GM12878 (cell line): ENCODE measurements at regions not wholly inside any gene's neighbourhood (a gene's known extent, or its start where the extent isn't known, plus 50 kb on each side); places are given as distances from the start of the nearest gene placed in this dataset.

Experiments
- ATAC-seq: fragments of 200-7000 bp; cut with Tn5 transposase; 3 replicates; pipeline ENCODE4 v1.9.1; 2020; ENCODE audit warnings: mild to moderate bottlenecking, moderate library complexity
- BruUV-seq: library from RNA; stranded (reverse); fragments of 400-500 nt; replicated peaks from 2 replicates; lab custom pipeline; 2021; lab: Mats Ljungman, UMichigan
- CTCF ChIA-PET: fragments of 300-600 bp; sonication (Branson Sonifier 250); formaldehyde crosslinking; extraction: SDS; loops from one replicate; lab custom pipeline; 2021; ENCODE audit warnings: inconsistent platforms; lab: Yijun Ruan, JAX
- POLR2A ChIA-PET: fragments of 350-600 bp; formaldehyde crosslinking; extraction: SDS; loops from one replicate; lab custom pipeline; 2021; ENCODE audit warnings: inconsistent platforms; lab: Charles Lee
- RAD21 ChIA-PET: fragments of 300-600 bp; sonication (Branson Sonifier 250); formaldehyde crosslinking; loops from one replicate; lab custom pipeline; 2023; ENCODE audit warnings: antibody characterized with exemption; ENCODE audit not compliant: unreplicated experiment; lab: Charles Lee
- SMC1A ChIA-PET: fragments of 300-600 bp; sonication (Branson Sonifier 250); formaldehyde crosslinking; loops from one replicate; lab custom pipeline; 2023; ENCODE audit not compliant: unreplicated experiment, uncharacterized antibody; lab: Charles Lee
- DNase-seq: peaks from one replicate; pipeline ENCODE4 v3.0.0-alpha.2; 2011; ENCODE audit warnings: low read depth, low spot score
- FAIRE-seq: peaks from 3 replicates; lab custom pipeline; 2011; peaks lifted over from hg19 to GRCh38; lab: Jason Lieb, UNC
- H2AFZ ChIP-seq: 2 replicates; pipeline ENCODE4 v1.6.0; 2011; ENCODE audit warnings: low read depth, low read length, control low read depth; ENCODE audit not compliant: control insufficient read depth
- H3K27ac ChIP-seq: 2 replicates; pipeline ENCODE4 v1.5.1; 2011; ENCODE audit warnings: control low read depth; ENCODE audit not compliant: control insufficient read depth, insufficient read depth
- H3K27me3 ChIP-seq, 2 experiments: replicated peaks in 1 of 2; 2 replicates each; pipeline versions ENCODE4 v1.6.0 to v1.6.1; 2011; ENCODE audit warnings: low read length in 1 of 2; ENCODE audit not compliant: control insufficient read depth in 2 of 2, insufficient read depth in 2 of 2
- H3K36me3 ChIP-seq, 2 experiments: 2 replicates each; pipeline ENCODE4 v1.5.1; 2011; ENCODE audit warnings: low read length in 1 of 2; ENCODE audit not compliant: control insufficient read depth in 2 of 2, insufficient read depth in 2 of 2
- H3K4me1 ChIP-seq: 2 replicates; pipeline ENCODE4 v1.6.1; 2011; ENCODE audit warnings: mild to moderate bottlenecking, low read length, moderate library complexity, mixed read lengths; ENCODE audit not compliant: control insufficient read depth, insufficient read depth
- H3K4me2 ChIP-seq: 2 replicates; pipeline ENCODE4 v1.6.0; 2011; ENCODE audit warnings: control low read depth; ENCODE audit not compliant: control insufficient read depth, insufficient read depth
- H3K4me3 ChIP-seq: fragments of 200-600 bp; sonication (generic); 2 replicates; pipeline ENCODE4 v1.5.1; 2016
- H3K79me2 ChIP-seq: 2 replicates; pipeline ENCODE4 v1.6.0; 2011; ENCODE audit warnings: low read length; ENCODE audit not compliant: control insufficient read depth, insufficient read depth
- H3K9ac ChIP-seq: 2 replicates; pipeline ENCODE4 v1.8.0; 2011; ENCODE audit warnings: low read length, control low read depth, mixed read lengths; ENCODE audit not compliant: control insufficient read depth, insufficient read depth
- H3K9me3 ChIP-seq: replicated peaks from 3 replicates; pipeline ENCODE4 v1.5.1; 2011; ENCODE audit warnings: mild to moderate bottlenecking, low read length; ENCODE audit not compliant: control insufficient read depth, insufficient read depth
- H4K20me1 ChIP-seq: 2 replicates; pipeline ENCODE4 v1.6.0; 2011; ENCODE audit not compliant: control insufficient read depth, insufficient read depth
- ATF2 ChIP-seq: IDR thresholded peaks from 2 replicates; pipeline ENCODE4 v1.6.1; 2012; ENCODE audit warnings: low read length, inconsistent platforms
- CHD2 ChIP-seq: IDR thresholded peaks from 2 replicates; pipeline ENCODE4 v1.6.1; 2011; ENCODE audit warnings: low read depth, low read length, improper control_type of control experiment, borderline replicate concordance
- MYB ChIP-seq: fragments of 150-350 bp; IDR thresholded peaks from 2 replicates; pipeline ENCODE4 v1.6.1; 2014; ENCODE audit warnings: mild to moderate bottlenecking, low read depth, low read length, borderline replicate concordance
- SMAD1 ChIP-seq: fragments of 450-650 bp; IDR thresholded peaks from 2 replicates; pipeline ENCODE4 v1.6.1; 2018; ENCODE audit warnings: mild to moderate bottlenecking, low read depth; ENCODE audit not compliant: partially characterized antibody
- WGBS: methylation state at CpG from one replicate; pipeline ENCODE4 v1.1.6; 2016; ENCODE audit warnings: low lambda C conversion rate; ENCODE audit not compliant: insufficient replicate concordance, insufficient coverage; ENCODE audit errors: missing lambda C conversion rate; 5-methylcytosine and 5-hydroxymethylcytosine counted together
- in situ Hi-C: fragments of 300-500 bp; cut with MboI; formaldehyde crosslinking; loops from 9 replicates; pipeline ENCODE4 v1.14.3; 2018; ENCODE audit warnings: mixed read lengths
- intact Hi-C: fragments of 100-400 bp; cut with micrococcal nuclease; formaldehyde crosslinking; loops from one replicate; pipeline ENCODE4 v1.14.2; 2022; ENCODE audit not compliant: unreplicated experiment
- TF ChIP-seq, protein P1 (sequence below): fragments of 150-350 bp; IDR thresholded peaks from 2 replicates; pipeline ENCODE4 v1.6.1; 2014; ENCODE audit warnings: mild to moderate bottlenecking, low read depth, low read length

GRCh38 chr2:119066272-119066804 is 92.2 kb downstream of the C1QL2 start:
- no peak for FAIRE-seq
- TF ChIP-seq MYB, result no peak
- TF ChIP-seq ATF2, result no peak
- no peak for TF ChIP-seq SMAD1
- no peak for TF ChIP-seq CHD2
- TF ChIP-seq, protein P1, sequence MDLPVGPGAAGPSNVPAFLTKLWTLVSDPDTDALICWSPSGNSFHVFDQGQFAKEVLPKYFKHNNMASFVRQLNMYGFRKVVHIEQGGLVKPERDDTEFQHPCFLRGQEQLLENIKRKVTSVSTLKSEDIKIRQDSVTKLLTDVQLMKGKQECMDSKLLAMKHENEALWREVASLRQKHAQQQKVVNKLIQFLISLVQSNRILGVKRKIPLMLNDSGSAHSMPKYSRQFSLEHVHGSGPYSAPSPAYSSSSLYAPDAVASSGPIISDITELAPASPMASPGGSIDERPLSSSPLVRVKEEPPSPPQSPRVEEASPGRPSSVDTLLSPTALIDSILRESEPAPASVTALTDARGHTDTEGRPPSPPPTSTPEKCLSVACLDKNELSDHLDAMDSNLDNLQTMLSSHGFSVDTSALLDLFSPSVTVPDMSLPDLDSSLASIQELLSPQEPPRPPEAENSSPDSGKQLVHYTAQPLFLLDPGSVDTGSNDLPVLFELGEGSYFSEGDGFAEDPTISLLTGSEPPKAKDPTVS, result no peak
- no peaks in the 10 kb centered on the region for H3K79me2 ChIP-seq
- no peak overlapping the region for H3K4me3 ChIP-seq
- intact Hi-C loops, result no loop called here
- no peak overlapping the region for H2AFZ ChIP-seq
- in situ Hi-C loops, result no loop called here
- no TSS peak for BruUV-seq
- no peak for ATAC-seq
- POLR2A ChIA-PET, result no interaction called here
- no peaks in the 10 kb centered on the region for H3K36me3 ChIP-seq
- no peaks in the 10 kb centered on the region for H3K9me3 ChIP-seq
- no peak overlapping the region for H3K4me2 ChIP-seq
- H3K27me3 ChIP-seq, result no peaks in the 10 kb centered on the region; a peak in 1 of 4 replicates
- H3K9ac ChIP-seq, result no peak overlapping the region
- no peaks in the 10 kb centered on the region for H4K20me1 ChIP-seq
- CTCF ChIA-PET, result interaction anchor here (1.2 kb wide), 1 partner anchor 11 kb away, joined by 5 read pairs; no protein-coding TSS in a partner anchor
- H3K27ac ChIP-seq, result no peak overlapping the region
- 21% methylated on average over 2 of the region's 2 CpGs for WGBS
- H3K4me1 ChIP-seq, result no peaks in the 10 kb centered on the region
- DNase-seq, result no peak
- SMC1A ChIA-PET, result no interaction called here
- RAD21 ChIA-PET, result no interaction called here
